ENCODE measurements at regions not wholly inside any gene's neighbourhood (a gene's known extent, or its start where the extent isn't known, plus 50 kb on each side); places are given as distances from the start of the nearest gene placed in this dataset.

- Histone ChIP-seq H3K36me3 (no peaks in the 10 kb centered on the region), H3K4me3 (no peak overlapping the region), H3K27ac (peak overlapping the region in 9 of 10 donors; percentile 16 to 52 (median 27)), H3K9me3 (no peaks in the 10 kb centered on the region), H3K27me3 (no peaks in the 10 kb centered on the region), H3K4me1 (peaks cover 3 to 49% (median 22%) of the 10 kb centered on the region in 9 donors)
- WGBS, 2 donors, result 33 to 37% methylated on average over 1 of the region's 1 CpG
- intact Hi-C loops (cut with DNase I), result loop anchor here in 1 of 10 donors (5.0 kb wide), 1 partner anchor 82 kb away; no protein-coding TSS in a partner anchor
- peak in 3 of 8 donors; percentile 13 to 38 (median 13) for ATAC-seq
- TF ChIP-seq, protein P1, sequence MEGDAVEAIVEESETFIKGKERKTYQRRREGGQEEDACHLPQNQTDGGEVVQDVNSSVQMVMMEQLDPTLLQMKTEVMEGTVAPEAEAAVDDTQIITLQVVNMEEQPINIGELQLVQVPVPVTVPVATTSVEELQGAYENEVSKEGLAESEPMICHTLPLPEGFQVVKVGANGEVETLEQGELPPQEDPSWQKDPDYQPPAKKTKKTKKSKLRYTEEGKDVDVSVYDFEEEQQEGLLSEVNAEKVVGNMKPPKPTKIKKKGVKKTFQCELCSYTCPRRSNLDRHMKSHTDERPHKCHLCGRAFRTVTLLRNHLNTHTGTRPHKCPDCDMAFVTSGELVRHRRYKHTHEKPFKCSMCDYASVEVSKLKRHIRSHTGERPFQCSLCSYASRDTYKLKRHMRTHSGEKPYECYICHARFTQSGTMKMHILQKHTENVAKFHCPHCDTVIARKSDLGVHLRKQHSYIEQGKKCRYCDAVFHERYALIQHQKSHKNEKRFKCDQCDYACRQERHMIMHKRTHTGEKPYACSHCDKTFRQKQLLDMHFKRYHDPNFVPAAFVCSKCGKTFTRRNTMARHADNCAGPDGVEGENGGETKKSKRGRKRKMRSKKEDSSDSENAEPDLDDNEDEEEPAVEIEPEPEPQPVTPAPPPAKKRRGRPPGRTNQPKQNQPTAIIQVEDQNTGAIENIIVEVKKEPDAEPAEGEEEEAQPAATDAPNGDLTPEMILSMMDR (IDR thresholded peaks at IDR 0.05), result no peak
- DNase-seq, result no peak
Measured at GRCh38 chr20:10985536-10985935, 311.7 kb upstream of the JAG1 start.

GRCh38 chr20:10986586-10986985 lies 312.8 kb upstream of the JAG1 start:
- Histone ChIP-seq H3K27me3 (no peaks in the 10 kb centered on the region), H3K9me3 (no peaks in the 10 kb centered on the region), H3K36me3 (no peaks in the 10 kb centered on the region), H3K27ac (peak overlapping the region in 2 of 10 donors; percentile 16 to 23), H3K4me3 (no peak overlapping the region), H3K4me1 (peaks cover 3 to 46% (median 22%) of the 10 kb centered on the region in 9 donors)
- intact Hi-C loops (cut with DNase I), result loop anchor here in 1 of 10 donors (5.0 kb wide), 1 partner anchor 81 kb away; no protein-coding TSS in a partner anchor
- ATAC-seq, result no peak
- 91 to 92% methylated on average over 5 of the region's 5 CpGs for WGBS, 2 donors
- no peak for DNase-seq
- TF ChIP-seq, protein P1 (IDR thresholded peaks at IDR 0.05), result no peak

DNA sequence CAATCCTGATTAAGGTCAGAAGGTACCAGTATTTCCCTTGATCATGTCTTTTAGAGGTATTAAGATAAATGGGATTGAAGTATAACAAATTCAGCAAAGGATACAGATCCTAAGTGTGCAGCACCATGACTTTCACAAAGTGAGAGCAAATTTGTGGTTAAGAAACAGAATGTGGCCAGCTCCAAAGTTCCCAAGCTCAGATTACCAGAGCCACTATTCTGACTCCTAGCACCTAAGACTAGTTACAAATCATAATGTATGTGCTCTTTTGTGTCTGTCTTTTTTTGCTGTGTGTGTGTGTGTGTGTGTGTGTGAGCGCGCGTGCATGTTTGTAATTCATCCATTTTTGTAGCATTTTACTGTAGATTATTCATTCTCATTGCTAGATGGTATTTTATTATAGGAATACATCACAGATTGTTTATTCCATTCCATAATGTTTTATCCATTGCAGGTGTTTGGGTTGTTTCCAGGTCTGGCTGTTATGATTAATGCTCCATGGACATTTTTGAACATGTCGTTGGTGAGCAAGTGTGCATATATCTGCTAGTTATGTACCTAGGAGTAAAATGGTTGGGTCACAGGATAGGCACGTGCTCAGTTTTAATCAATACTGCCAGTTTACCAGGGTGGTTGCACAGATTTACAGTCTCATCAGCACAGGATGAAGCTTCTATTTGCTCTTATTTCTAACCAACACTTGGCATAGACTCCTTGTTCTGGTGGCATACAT lies 314.0 kb upstream of the JAG1 start:
- 76 to 85% methylated on average over 5 of the region's 5 CpGs for WGBS, 2 donors

GRCh38 chr20:10990625-10991382 lies 317.0 kb upstream of the JAG1 start:
- peaks cover 0 to 20% (median 5%) of the 10 kb centered on the region in 9 donors for H3K4me1 ChIP-seq
- no peaks in the 10 kb centered on the region for H3K27me3 ChIP-seq
- H3K36me3 ChIP-seq, result no peaks in the 10 kb centered on the region
- intact Hi-C loops (cut with DNase I), result no loop called here
- H3K27ac ChIP-seq, result no peak overlapping the region
- H3K4me3 ChIP-seq, result no peak overlapping the region
- WGBS, 2 donors, result 85 to 89% methylated on average over 3 of the region's 3 CpGs
- H3K9me3 ChIP-seq, result no peaks in the 10 kb centered on the region
- DNase-seq (no peak), ATAC-seq (no peak)
- TF ChIP-seq, protein P1 (IDR thresholded peaks at IDR 0.05), result no peak

More for the DNA sequence above, 314.0 kb upstream of the JAG1 start:
- DNase-seq, result no peak
- no peaks in the 10 kb centered on the region for H3K36me3 ChIP-seq
- H3K4me1 ChIP-seq, result peaks cover 0 to 45% (median 16%) of the 10 kb centered on the region in 9 donors
- intact Hi-C loops (cut with DNase I), result loop anchor here in 1 of 10 donors (5.0 kb wide), 1 partner anchor 79 kb away; no protein-coding TSS in a partner anchor
- no peak for ATAC-seq
- TF ChIP-seq, protein P1 (IDR thresholded peaks at IDR 0.05), result no peak
- H3K4me3 ChIP-seq, result no peak overlapping the region
- no peaks in the 10 kb centered on the region for H3K27me3 ChIP-seq
- H3K27ac ChIP-seq, result no peak overlapping the region
- H3K9me3 ChIP-seq, result no peaks in the 10 kb centered on the region
